CD4-positive, alpha-beta T cell treated with Interferon gamma for 1 hour (primary cell): ENCODE measurements at regions not wholly inside any gene's neighbourhood (a gene's known extent, or its start where the extent isn't known, plus 50 kb on each side); places are given as distances from the start of the nearest gene placed in this dataset.
"Not testable (repeated sequence)": the region's sequence is repeated elsewhere in the genome, so short reads cannot be mapped to it uniquely, and the experiment has no call there.

Source experiments
- DNase-seq: peaks from one replicate; pipeline ENCODE4 v3.0.0-alpha.2; 2020

- no peak for DNase-seq
These were observed 198.8 kb downstream of the HIPK3 start for GRCh38 chr11:33455867-33456463.

GRCh38 chr11:33454264-33454663, 197.1 kb downstream of the HIPK3 start:
- no peak for DNase-seq

- no peak for DNase-seq
These were observed 195.8 kb downstream of the HIPK3 start for GRCh38 chr11:33452836-33453624.

- no peak for DNase-seq
These were observed 194.2 kb downstream of the HIPK3 start for GRCh38 chr11:33451364-33451763.

- no peak for DNase-seq
These were observed 192.6 kb downstream of the HIPK3 start for GRCh38 chr11:33449798-33450197.

GRCh38 chr11:33448461-33449130, 191.4 kb downstream of the HIPK3 start:
- no peak for DNase-seq

GRCh38 chr11:33445761-33446161, 188.6 kb downstream of the HIPK3 start:
- no peak for DNase-seq

GRCh38 chr11:33444835-33445594, 187.8 kb downstream of the HIPK3 start:
- DNase-seq: no peak

GRCh38 chr11:33443684-33444083, 186.5 kb downstream of the HIPK3 start:
- no peak for DNase-seq

- no peak for DNase-seq
These were observed 181.1 kb downstream of the HIPK3 start for GRCh38 chr11:33438301-33438700.

- DNase-seq: no peak
These were observed 180.3 kb downstream of the HIPK3 start for GRCh38 chr11:33437529-33437928.

GRCh38 chr11:33435216-33435615, 178.0 kb downstream of the HIPK3 start:
- DNase-seq: no peak

GRCh38 chr11:33434294-33434693, 177.1 kb downstream of the HIPK3 start:
- no peak for DNase-seq

GRCh38 chr11:33428435-33428834, 171.3 kb downstream of the HIPK3 start:
- not testable (repeated sequence) for DNase-seq

GRCh38 chr11:33420959-33421566, 163.9 kb downstream of the HIPK3 start:
- no peak for DNase-seq

GRCh38 chr11:33419924-33420323, 162.7 kb downstream of the HIPK3 start:
- no peak for DNase-seq

- no peak for DNase-seq
These were observed 159.9 kb downstream of the HIPK3 start for GRCh38 chr11:33417121-33417520.

- DNase-seq: no peak
These were observed 156.1 kb downstream of the HIPK3 start for GRCh38 chr11:33413301-33413700.

GRCh38 chr11:33412241-33412640, 155.1 kb downstream of the HIPK3 start:
- DNase-seq: no peak

GRCh38 chr11:33411751-33412150, 154.6 kb downstream of the HIPK3 start:
- no peak for DNase-seq

GRCh38 chr11:33410086-33410765, 153.0 kb downstream of the HIPK3 start:
- no peak for DNase-seq
